IMR-90 (cell line): ENCODE measurements at regions not wholly inside any gene's neighbourhood (a gene's known extent, or its start where the extent isn't known, plus 50 kb on each side); places are given as distances from the start of the nearest gene placed in this dataset.

Experiments used
- BHLHE40 ChIP-seq: fragments of 150-350 bp; IDR thresholded peaks from 2 replicates; pipeline ENCODE4 v1.6.1; 2016; ENCODE audit warnings: mild to moderate bottlenecking, low read depth, low read length
- CHD1 ChIP-seq: IDR thresholded peaks from 2 replicates; pipeline ENCODE4 v1.6.1; 2012; ENCODE audit warnings: low read depth, low read length, improper control_type of control experiment
- FOS ChIP-seq: fragments of 150-350 bp; IDR thresholded peaks from 2 replicates; pipeline ENCODE4 v1.6.1; 2016; ENCODE audit warnings: low read depth, low read length
- MAFK ChIP-seq: IDR thresholded peaks from 2 replicates; pipeline ENCODE4 v1.6.1; 2012; ENCODE audit warnings: low read depth, low read length, improper control_type of control experiment
- MAZ ChIP-seq: IDR thresholded peaks from 2 replicates; pipeline ENCODE4 v1.6.1; 2012; ENCODE audit warnings: low read depth, mild to moderate bottlenecking, low read length, improper control_type of control experiment, moderate library complexity, borderline replicate concordance
- POLR2A ChIP-seq: IDR thresholded peaks from 2 replicates; pipeline ENCODE4 v1.6.1; 2012; ENCODE audit warnings: mild to moderate bottlenecking, low read depth, low read length
- RCOR1 ChIP-seq: IDR thresholded peaks from 2 replicates; pipeline ENCODE4 v1.6.1; 2012; ENCODE audit warnings: mild to moderate bottlenecking, low read length, improper control_type of control experiment; ENCODE audit not compliant: insufficient replicate concordance
- RFX5 ChIP-seq: IDR thresholded peaks from 2 replicates; pipeline ENCODE4 v1.8.0; 2012; ENCODE audit warnings: low read depth, mild to moderate bottlenecking, low read length, moderate library complexity
- SMC3 ChIP-seq: fragments of 150-350 bp; IDR thresholded peaks from 2 replicates; pipeline ENCODE4 v1.6.1; 2016; ENCODE audit warnings: low read depth, mild to moderate bottlenecking, antibody characterized with exemption, low read length, moderate library complexity
- TF ChIP-seq, protein P1 (sequence below): conservative IDR thresholded peaks from 2 replicates; pipeline ENCODE4 v1.5.1; 2012; ENCODE audit warnings: mild to moderate bottlenecking, low read depth, low read length, improper control_type of control experiment
- TF ChIP-seq, protein P2 (sequence below): fragments of 150-350 bp; IDR thresholded peaks from 2 replicates; pipeline ENCODE4 v1.6.1; 2017; ENCODE audit warnings: mild to moderate bottlenecking, antibody characterized with exemption, low read length, low read depth

DNA sequence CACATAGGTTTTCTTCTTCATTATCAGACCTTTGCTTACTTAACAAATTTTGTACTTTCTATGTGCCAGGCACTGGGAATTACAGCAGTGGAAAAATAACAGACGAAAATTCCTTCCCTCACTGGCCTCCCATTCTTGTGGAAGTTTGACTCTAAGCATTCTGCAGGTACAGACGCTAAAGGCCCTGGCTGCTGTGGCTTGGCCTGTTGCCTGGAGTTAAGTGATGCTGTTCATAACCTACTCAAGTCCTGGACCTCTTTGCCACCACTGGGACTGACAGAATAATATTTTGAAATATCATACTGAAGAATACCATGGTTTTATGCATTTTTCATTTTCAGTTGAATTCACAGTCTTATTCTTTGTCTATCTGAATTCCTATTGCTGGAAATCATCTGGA is 97.3 kb upstream of the SPATA31C2 start:
- TF ChIP-seq, protein P1, sequence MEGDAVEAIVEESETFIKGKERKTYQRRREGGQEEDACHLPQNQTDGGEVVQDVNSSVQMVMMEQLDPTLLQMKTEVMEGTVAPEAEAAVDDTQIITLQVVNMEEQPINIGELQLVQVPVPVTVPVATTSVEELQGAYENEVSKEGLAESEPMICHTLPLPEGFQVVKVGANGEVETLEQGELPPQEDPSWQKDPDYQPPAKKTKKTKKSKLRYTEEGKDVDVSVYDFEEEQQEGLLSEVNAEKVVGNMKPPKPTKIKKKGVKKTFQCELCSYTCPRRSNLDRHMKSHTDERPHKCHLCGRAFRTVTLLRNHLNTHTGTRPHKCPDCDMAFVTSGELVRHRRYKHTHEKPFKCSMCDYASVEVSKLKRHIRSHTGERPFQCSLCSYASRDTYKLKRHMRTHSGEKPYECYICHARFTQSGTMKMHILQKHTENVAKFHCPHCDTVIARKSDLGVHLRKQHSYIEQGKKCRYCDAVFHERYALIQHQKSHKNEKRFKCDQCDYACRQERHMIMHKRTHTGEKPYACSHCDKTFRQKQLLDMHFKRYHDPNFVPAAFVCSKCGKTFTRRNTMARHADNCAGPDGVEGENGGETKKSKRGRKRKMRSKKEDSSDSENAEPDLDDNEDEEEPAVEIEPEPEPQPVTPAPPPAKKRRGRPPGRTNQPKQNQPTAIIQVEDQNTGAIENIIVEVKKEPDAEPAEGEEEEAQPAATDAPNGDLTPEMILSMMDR = no peak
- TF ChIP-seq SMC3 = no peak
- TF ChIP-seq MAFK = no peak
- TF ChIP-seq POLR2A = no peak
- TF ChIP-seq RFX5 = no peak
- TF ChIP-seq RCOR1 = no peak
- no peak for TF ChIP-seq BHLHE40
- TF ChIP-seq, protein P2, sequence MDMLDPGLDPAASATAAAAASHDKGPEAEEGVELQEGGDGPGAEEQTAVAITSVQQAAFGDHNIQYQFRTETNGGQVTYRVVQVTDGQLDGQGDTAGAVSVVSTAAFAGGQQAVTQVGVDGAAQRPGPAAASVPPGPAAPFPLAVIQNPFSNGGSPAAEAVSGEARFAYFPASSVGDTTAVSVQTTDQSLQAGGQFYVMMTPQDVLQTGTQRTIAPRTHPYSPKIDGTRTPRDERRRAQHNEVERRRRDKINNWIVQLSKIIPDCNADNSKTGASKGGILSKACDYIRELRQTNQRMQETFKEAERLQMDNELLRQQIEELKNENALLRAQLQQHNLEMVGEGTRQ = no peak
- TF ChIP-seq FOS = no peak
- no peak for TF ChIP-seq MAZ
- no peak for TF ChIP-seq CHD1
